GM19193 (cell line): ENCODE measurements at regions not wholly inside any gene's neighbourhood (a gene's known extent, or its start where the extent isn't known, plus 50 kb on each side); places are given as distances from the start of the nearest gene placed in this dataset.

Source experiments
- POLR2A ChIP-seq: IDR thresholded peaks from 4 replicates; pipeline ENCODE4 v1.6.1; 2011; ENCODE audit not compliant: insufficient read depth, insufficient read length; ENCODE audit errors: extremely low read depth

DNA sequence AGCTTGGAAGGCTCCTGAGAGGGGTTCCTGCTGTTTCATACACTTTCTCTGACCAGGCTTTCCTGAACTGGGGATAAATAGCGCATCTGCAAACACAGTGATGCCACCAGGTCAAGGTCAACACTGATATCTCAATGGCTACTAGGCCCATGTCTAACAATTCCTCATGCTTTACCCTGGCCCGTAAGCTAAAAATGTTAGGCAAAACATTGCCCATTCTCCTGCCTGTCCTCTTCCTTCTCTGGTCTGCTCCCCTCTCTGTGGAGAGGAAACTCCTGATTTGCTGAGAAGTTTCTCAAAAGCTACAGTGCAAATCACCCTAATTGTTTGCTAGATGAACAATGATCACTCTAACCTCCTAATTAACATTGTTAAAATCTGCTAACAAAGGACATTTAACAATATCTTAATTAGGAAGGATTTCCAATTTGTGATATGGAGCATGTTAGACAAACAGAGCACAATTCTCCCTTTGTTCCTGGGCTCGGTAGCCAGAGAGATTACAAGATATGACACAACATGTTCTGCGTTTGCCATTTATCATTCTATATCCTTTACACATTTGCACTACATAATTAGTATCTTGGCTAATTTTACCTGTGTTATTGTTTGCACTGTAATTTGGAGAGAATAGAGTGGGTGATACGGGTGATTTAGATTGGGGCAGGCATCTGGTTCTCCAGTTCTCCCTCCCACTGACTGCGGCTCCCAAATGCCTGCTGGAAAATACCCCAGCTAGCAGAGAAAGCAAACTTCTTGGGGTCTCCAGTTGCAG is 266.8 kb downstream of the CD83 start:
- no peak for TF ChIP-seq POLR2A

GRCh38 chr6:14386263-14386662 is 268.7 kb downstream of the CD83 start:
- TF ChIP-seq POLR2A = no peak

DNA sequence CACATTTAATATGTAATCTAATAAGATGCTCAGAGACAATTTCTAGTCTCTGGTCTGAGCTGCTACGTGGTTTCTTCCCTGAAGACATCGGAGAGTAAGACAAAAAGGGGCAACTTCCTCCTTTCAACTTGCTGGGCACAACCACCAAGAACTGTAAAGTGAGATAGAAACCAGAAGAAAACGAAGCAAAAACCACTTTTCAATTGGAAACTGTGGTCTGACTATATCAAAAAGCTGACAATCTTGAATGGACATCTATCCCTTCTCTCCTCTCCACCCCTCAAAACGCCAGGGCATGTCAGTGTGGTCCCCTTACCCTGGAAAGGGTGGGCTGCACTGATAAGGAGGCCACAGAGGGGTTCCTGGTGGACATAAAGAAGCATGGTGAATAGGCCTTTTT is 269.1 kb downstream of the CD83 start:
- no peak for TF ChIP-seq POLR2A

DNA sequence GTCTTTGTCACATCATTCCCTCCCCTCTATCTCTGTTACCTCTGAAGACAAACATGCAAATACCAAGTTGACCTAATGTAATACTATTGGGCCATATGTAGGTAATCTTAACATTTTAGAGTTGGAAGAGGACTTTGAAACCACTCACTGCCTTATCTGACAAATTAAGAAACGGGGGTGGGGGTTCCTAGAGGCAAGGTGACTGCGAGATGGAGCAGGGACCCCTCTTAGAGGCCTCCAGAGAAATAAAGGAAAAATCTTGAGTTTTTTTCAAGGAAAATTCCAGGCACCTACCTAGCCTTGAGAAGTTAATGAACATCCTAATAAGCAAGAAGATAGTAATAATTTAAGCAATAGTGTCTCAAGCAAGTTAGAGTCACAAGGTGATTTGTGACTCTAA is 270.8 kb downstream of the CD83 start:
- no peak for TF ChIP-seq POLR2A

GRCh38 chr6:14390805-14391204 is 273.2 kb downstream of the CD83 start:
- TF ChIP-seq POLR2A = no peak

DNA sequence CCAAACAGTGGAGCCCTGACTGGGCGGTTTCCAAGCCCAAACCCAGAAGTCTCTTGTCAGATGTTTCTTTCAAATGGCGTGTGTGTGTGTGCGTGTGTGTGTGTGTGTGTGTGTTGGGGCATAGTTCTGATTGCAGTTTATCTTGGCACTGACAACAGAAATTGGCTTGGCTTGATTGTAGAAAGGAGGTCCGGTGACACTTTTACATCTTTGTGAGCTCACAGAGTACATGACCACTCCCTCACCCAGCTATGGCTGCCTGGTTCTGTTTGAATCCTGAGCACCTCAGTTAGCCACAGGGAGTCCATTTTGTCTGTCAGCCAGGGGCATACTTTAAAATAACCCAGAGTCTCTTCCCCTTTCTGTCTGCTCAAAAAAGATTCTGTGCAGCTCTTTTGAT is 276.3 kb downstream of the CD83 start:
- no peak for TF ChIP-seq POLR2A

DNA sequence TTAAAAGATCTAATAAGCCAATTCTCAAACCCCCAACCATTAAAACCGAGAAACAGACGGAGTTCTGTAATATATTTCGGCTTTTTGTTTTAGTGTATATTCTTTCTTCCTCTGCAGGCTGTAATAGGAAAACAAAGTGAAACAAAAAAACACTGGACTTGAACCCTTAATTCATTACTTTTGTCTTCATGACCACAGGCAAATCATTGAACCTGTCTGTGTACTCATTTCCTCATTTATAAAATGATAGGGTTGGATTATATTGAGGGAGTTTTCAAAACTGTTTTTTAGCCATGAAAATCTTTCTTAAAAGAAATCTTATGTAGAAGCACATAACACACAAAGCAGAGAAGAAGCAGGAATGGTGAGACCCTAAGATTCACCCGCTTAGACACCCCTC is 278.8 kb downstream of the CD83 start:
- TF ChIP-seq POLR2A = no peak

DNA sequence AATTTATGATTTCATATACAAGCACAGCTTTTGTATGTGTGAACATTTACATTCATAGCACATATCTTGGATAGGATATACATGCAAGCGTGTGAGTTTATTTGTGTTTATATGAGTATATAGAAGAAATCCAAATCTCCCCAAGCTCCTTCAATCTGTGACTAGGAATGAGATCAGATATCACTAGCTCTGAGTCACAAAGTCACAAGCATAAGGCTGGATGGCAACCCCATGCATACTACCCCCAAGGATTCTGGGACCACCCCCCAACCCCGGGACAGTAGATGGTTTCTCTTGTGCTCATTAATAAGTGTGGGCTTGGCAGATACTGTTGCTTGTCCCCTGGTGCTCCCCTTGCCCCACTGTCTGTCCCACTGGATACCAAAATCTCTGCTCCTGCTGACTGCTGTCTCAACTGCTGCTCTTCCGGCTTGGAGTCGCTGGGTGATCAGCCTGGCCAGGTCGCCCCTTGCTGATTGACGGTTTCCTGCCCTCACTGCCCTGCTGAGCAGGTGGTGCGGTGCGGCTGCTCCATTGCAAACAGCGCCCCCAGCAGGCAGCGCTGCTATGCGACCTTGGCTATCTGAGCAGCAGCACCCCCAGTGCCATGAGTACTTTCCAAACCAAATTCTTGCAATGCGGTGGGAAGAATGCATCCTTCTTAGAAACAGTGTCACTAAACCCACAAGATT is 279.4 kb downstream of the CD83 start:
- TF ChIP-seq POLR2A = no peak

DNA sequence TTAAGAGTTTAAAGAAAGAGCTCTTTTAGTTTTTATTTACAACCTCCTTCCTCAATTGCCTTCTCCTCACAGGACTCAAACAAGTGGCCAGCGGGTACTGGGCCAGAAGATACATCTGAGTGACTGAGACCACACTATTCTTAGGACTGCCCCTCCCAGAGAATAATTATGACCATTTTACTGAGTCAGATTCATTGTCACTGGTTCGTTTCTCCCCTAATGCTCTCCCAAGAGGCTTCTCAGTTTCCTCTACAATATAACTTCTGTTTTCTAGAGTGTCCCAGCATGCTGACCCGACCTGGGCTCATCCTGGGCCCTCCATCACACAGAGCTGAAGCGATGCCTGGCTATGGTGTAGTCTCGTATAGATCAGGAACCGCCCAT is 279.9 kb downstream of the CD83 start:
- no peak for TF ChIP-seq POLR2A

DNA sequence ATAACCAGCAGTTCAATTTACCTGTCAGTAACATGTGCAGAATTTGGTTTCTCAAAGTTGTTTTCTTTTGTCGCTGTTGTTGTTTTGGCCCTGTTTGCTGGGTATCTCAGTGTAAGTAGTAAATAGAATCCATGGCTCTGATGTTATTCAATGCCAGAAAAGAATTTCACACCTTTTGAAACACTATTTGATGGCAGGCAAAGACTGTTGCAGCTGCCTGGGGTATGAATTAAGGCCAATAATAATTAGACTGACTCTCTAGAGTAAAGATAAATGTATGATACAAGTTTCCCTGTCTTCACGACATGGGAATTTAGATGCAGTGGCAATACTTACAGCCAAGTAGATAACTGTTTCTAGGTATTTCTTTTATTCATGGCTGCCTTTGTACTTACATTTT is 281.4 kb downstream of the CD83 start:
- TF ChIP-seq POLR2A = no peak

- TF ChIP-seq POLR2A = no peak
These were observed 282.1 kb downstream of the CD83 start for GRCh38 chr6:14399635-14400034.

DNA sequence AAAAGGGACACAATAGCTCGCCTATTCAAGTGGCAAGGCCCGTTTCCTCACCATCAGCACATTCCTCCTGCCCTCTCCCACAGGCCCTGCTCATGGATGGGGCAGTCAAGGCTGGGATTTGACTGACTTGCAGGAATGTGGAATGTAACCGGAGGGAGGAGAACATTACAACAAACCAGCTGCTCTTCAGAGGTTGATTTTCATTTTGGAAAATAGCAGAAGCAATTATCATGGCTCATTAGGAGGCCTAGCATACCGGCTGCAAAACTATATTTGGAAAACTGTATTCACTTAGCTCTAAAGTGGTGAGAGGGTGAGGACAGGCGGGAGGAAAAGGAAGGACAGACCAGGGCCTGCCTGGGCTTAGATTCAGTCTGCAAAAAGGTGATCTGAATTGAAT is 283.7 kb downstream of the CD83 start:
- TF ChIP-seq POLR2A = no peak

DNA sequence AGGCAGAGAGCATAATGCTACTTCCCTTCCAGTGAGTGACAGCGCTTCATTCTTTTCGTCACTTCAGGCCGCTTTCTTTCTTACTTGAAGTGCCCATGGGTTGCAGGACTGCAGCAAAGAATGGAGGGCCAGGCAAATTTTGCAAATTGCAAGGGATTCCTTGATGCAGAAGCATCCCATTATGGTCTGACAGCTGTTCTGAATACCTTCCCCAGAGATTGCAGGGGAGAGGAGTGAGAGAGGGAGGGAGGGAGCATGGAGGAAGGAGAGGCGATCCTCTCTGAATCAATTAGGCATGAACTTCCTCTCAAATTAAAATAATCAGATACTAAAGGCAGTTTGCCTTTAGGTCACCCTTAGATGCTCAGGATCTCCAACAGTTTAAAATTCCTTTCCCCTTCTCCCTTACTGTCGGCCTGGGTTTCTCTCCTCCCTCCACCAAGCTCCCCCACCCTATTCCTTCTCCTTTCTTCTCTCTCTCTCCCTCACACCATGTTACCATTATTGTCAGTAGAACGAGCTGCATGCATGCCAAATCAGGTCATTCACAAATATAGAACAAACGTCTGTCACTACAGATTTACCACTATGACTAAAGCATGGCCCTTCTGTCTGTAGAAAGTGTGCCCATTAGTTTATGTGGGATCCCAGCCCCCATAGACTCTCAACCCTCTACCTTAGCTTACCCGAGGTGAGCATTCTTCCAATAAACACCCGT is 289.2 kb downstream of the CD83 start:
- TF ChIP-seq POLR2A = no peak

GRCh38 chr6:14408446-14408845 is 290.9 kb downstream of the CD83 start:
- TF ChIP-seq POLR2A = no peak

- TF ChIP-seq POLR2A = no peak
These were observed 294.5 kb downstream of the CD83 start for GRCh38 chr6:14412026-14412425.

DNA sequence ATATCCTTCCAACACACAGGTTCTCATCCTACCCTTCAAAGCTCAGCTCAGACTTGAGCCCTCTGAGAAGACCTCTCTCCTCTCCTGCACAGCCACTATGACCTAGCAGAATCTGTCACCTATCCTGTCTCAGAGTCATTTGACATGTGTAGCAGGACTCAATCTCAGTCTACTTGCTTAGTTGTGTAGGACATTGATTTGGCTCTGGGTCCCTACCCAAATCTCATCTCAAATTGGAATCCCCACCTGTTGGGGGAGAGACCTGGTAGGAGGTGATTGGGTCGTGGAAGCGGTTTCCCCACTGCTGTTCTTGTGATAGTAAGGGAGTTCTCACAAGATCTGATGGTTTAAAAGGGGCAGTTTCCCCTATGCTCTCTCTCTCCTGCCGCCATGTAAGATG is 297.9 kb downstream of the CD83 start:
- TF ChIP-seq POLR2A = no peak
